Right atrium auricular region (tissue), 2 donors: ENCODE measurements at regions not wholly inside any gene's neighbourhood (a gene's known extent, or its start where the extent isn't known, plus 50 kb on each side); places are given as distances from the start of the nearest gene placed in this dataset.

Experiments used
- DNase-seq: peaks from one replicate; pipeline ENCODE4 v3.0.0-alpha.2; 2019; ENCODE audit warnings: low spot score
- H3K27ac ChIP-seq, 2 donors: fragments of 200-600 bp; sonication (generic); 1 replicate in 1 of 2; 2 replicates in 1 of 2; pipeline ENCODE4 v1.5.1; 2016 to 2019
- H3K27me3 ChIP-seq, 2 donors: fragments of 200-600 bp; sonication (generic); one replicate each; pipeline versions ENCODE4 v1.5.1 to v1.6.0; 2017 to 2019
- H3K36me3 ChIP-seq: fragments of 200-600 bp; sonication (generic); one replicate; pipeline ENCODE4 v1.5.1; 2016
- H3K4me1 ChIP-seq, 2 donors: fragments of 200-600 bp; sonication (generic); one replicate each; pipeline versions ENCODE4 v1.5.1 to v1.6.0; 2017 to 2019
- H3K4me3 ChIP-seq, 2 donors: fragments of 200-600 bp; sonication (generic); 1 replicate in 1 of 2; 2 replicates in 1 of 2; pipeline ENCODE4 v1.5.1; 2017 to 2019; ENCODE audit warnings: mild to moderate bottlenecking in 1 of 2, moderate library complexity in 1 of 2
- H3K9me3 ChIP-seq, 2 donors: fragments of 200-600 bp; sonication (generic); one replicate each; pipeline ENCODE4 v1.5.1; 2019
- CTCF ChIP-seq, 2 donors: fragments of 200-600 bp; sonication (generic); IDR thresholded peaks; one replicate each; pipeline ENCODE4 v1.5.1; 2019; ENCODE audit warnings: antibody characterized with exemption in 2 of 2

GRCh38 chr10:78556705-78557432 is 511.9 kb upstream of the ZMIZ1 start:
- Histone ChIP-seq H3K4me1 (peaks cover 0 to 13% of the 10 kb centered on the region in 2 donors), H3K4me3 (no peak overlapping the region), H3K36me3 (no peaks in the 10 kb centered on the region), H3K27ac (no peak overlapping the region), H3K27me3 (no peaks in the 10 kb centered on the region), H3K9me3 (no peaks in the 10 kb centered on the region)
- no peak for DNase-seq
- TF ChIP-seq CTCF (IDR thresholded peaks at IDR 0.05) = no peak

GRCh38 chr10:78557433-78557925 is 511.3 kb upstream of the ZMIZ1 start:
- no peaks in the 10 kb centered on the region for H3K9me3 ChIP-seq
- H3K27me3 ChIP-seq = no peaks in the 10 kb centered on the region
- no peak overlapping the region for H3K27ac ChIP-seq
- H3K4me3 ChIP-seq = no peak overlapping the region
- TF ChIP-seq CTCF (IDR thresholded peaks at IDR 0.05) = no peak
- DNase-seq = no peak
- peaks cover 0 to 7% of the 10 kb centered on the region in 2 donors for H3K4me1 ChIP-seq
- H3K36me3 ChIP-seq = no peaks in the 10 kb centered on the region

GRCh38 chr10:78559661-78560340 is 509.0 kb upstream of the ZMIZ1 start:
- H3K27me3 ChIP-seq = no peaks in the 10 kb centered on the region
- no peak overlapping the region for H3K4me3 ChIP-seq
- no peaks in the 10 kb centered on the region for H3K4me1 ChIP-seq
- TF ChIP-seq CTCF (IDR thresholded peaks at IDR 0.05) = no peak
- no peaks in the 10 kb centered on the region for H3K9me3 ChIP-seq
- H3K36me3 ChIP-seq = no peaks in the 10 kb centered on the region
- no peak overlapping the region for H3K27ac ChIP-seq
- no peak for DNase-seq

- TF ChIP-seq CTCF (IDR thresholded peaks at IDR 0.05) = no peak
- Histone ChIP-seq H3K27me3 (no peaks in the 10 kb centered on the region), H3K27ac (no peak overlapping the region), H3K4me1 (no peaks in the 10 kb centered on the region), H3K4me3 (no peak overlapping the region), H3K36me3 (no peaks in the 10 kb centered on the region), H3K9me3 (no peaks in the 10 kb centered on the region)
- DNase-seq = no peak
Observed at GRCh38 chr10:78560341-78560688, 508.5 kb upstream of the ZMIZ1 start.

GRCh38 chr10:78563314-78563713 is 505.5 kb upstream of the ZMIZ1 start:
- Histone ChIP-seq H3K9me3 (no peaks in the 10 kb centered on the region), H3K4me3 (no peak overlapping the region), H3K27me3 (no peaks in the 10 kb centered on the region), H3K4me1 (no peaks in the 10 kb centered on the region), H3K36me3 (no peaks in the 10 kb centered on the region), H3K27ac (no peak overlapping the region)
- no peak for TF ChIP-seq CTCF (IDR thresholded peaks at IDR 0.05)
- DNase-seq = no peak
